GM12875 (cell line): ENCODE measurements at regions not wholly inside any gene's neighbourhood (a gene's known extent, or its start where the extent isn't known, plus 50 kb on each side); places are given as distances from the start of the nearest gene placed in this dataset.

Source experiments
- H3K4me3 ChIP-seq: one replicate; pipeline ENCODE4 v1.5.1; 2011; ENCODE audit warnings: low read depth, low read length, control low read depth
- CTCF ChIP-seq: IDR thresholded peaks from 2 replicates; pipeline ENCODE4 v1.5.1; 2011; ENCODE audit warnings: low read depth, mild to moderate bottlenecking, control low read depth, inconsistent platforms, low read length, moderate library complexity, borderline replicate concordance; ENCODE audit not compliant: insufficient read depth

DNA sequence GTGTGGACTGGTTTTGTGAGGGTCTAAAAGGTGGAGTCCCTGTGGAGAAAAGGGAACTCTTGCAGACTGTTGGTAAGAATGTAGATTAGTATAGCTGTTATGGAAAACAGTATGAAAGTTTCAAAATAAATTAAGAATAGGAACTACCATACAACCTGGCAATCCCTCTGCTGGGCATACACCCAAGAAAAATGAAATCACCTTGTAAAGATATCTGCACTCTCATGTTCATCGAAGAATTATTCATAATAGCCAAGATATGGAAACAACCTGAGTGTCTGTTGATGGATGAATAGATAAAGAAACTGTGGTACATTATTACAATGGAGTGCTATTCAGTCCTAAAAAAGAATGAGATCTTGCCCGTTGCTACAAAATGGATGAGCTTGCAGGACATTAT is 109.6 kb downstream of the TBX19 start:
- H3K4me3 ChIP-seq = no peak overlapping the region
- no peak for TF ChIP-seq CTCF

DNA sequence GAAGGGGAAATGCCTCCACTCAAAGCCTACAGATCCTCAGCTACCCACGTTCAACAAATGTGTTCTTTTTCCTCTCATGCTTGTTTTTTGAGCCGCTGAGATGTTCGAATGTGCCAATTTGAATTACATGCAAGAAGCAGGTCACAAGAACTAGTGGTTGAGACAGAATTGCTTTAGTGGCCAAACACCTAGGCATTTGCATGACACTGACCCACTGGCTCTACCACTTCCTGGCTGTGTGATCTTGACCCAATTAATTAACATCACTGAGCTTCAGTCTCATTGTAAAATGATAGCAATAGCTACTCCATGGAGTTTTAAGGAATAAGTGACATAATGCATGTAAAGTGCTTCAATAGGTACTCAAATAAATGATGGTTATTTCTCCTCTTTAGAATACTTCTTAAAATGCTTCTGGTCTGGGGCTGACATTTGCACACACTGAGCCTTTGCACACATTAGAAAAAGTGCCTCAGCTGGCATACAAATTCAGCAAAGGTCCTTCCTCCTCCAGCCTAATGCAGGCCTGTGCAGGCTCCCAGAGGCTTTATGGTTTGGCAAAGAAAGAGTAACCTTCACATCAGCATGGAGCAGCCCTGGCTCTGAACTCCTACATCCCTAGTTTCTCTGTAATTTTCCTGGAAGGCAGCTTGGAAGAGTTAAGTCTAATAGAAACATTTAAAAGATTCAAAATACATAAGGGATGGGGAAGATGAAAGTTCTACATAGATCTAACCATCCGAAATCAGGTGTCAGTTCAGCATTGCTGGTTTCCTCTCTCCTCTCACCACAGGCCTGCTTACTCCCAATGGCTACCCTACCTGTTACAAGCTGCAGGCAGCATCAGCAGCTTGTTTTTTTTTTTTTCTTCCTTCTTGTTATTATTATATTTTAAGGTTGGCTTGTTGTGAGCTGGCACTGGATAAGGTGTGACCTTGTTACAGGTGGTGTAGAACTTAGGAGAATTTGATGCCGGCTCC is 107.4 kb downstream of the TBX19 start:
- H3K4me3 ChIP-seq = no peak overlapping the region
- no peak for TF ChIP-seq CTCF

DNA sequence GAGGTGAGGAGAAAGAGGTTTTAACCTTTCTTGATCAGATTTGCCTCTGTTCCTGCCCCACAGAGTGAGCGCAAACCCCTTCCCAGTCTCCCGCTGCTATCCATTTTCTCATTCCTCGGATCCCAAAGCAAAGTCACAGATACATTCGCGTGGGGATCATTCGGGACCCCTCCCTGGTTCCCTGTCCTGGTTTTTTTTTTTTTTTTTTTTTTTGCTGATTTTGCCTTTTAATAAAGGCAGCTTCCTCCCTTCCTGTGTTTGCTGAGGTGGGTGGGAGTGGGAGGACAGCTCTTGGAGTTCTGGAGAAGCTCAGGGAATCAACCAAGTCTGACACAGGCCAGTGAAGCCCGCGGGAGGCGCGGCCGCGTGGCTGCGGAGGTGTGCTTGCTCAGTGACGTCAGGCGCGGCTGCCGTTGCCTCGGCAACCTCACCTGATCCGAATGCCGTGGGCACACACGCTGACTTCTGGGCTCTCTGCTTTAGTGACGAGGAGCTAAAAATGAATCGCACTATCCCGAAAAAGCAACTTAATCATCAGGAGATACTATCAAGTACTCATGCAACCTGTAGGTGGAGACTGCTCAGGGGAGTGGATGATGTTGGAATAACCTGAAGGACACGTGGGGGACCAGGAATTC is 106.4 kb downstream of the TBX19 start:
- TF ChIP-seq CTCF = no peak
- H3K4me3 ChIP-seq = no peak overlapping the region

DNA sequence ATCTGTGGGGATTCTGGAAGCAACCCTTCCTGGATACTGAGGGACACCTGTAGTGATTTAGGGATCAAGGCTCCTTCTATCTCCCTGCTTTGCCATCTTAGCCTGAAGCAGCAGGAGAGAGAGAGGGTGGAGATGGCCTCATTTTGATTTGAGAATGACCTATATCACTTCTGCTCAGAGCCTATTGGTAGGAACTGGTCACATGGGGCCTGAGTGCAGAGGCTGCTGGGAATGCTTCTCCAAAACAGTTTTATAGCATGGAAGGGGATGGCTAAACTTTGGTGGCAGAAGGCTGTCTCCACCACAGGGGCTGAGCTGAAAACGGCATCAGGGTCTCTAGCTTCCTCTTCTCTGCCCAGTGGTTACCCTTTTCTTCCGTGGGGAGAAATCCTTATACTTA is 105.8 kb downstream of the TBX19 start:
- no peak overlapping the region for H3K4me3 ChIP-seq
- TF ChIP-seq CTCF = no peak

DNA sequence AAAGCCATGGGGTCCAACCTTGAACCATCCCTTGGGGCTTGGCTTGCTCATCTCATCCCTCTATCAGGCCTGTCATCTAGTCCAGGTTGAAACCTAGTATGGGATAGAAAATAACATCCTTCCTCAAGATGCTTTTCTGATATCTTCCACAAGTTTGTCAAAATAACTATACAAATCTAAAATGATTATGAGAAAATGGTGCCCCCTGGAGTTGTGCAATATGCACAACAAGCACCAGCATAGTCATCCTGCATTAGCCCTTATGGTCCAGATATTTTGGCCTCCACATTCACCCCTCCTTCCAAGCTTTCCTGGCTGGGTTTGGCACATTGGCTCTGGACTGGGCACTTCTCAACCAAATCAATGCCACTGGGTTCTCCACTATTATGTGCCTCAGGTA is 101.2 kb downstream of the TBX19 start:
- no peak for TF ChIP-seq CTCF
- H3K4me3 ChIP-seq = no peak overlapping the region

- no peak for TF ChIP-seq CTCF
- no peak overlapping the region for H3K4me3 ChIP-seq
Measured at GRCh38 chr1:168380945-168381344, 100.3 kb downstream of the TBX19 start.
